ENCODE measurements at regions not wholly inside any gene's neighbourhood (a gene's known extent, or its start where the extent isn't known, plus 50 kb on each side); places are given as distances from the start of the nearest gene placed in this dataset.

DNA sequence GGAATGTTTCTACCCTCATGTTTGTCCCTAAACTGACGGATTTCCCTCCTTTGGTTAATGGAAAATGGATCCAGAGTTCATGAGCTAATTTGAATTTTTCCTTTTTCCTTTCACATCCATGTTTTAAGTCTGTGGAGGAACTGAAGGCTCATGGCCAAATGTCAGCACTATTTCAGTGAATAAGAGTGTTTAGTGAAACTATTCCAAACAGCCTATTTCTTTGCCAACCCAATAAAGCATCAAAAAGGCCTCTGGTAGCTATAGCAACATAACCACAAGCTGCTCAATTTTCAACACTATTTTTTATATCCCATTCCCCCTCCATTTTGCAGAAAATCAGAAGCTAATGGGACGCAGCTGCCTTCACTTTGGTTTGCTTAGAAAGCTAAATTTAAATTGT is 1454.1 kb downstream of the GATA3 start:
- ChIA-PET CTCF (no interaction called here), POLR2A (ENCODE audit: low non-redundant PET) (no interaction called here)
- no peak for DNase-seq (ENCODE audit: low spot score)

GRCh38 chr10:9510626-9511025 is 1456.1 kb downstream of the GATA3 start:
- TF ChIP-seq, protein P1, sequence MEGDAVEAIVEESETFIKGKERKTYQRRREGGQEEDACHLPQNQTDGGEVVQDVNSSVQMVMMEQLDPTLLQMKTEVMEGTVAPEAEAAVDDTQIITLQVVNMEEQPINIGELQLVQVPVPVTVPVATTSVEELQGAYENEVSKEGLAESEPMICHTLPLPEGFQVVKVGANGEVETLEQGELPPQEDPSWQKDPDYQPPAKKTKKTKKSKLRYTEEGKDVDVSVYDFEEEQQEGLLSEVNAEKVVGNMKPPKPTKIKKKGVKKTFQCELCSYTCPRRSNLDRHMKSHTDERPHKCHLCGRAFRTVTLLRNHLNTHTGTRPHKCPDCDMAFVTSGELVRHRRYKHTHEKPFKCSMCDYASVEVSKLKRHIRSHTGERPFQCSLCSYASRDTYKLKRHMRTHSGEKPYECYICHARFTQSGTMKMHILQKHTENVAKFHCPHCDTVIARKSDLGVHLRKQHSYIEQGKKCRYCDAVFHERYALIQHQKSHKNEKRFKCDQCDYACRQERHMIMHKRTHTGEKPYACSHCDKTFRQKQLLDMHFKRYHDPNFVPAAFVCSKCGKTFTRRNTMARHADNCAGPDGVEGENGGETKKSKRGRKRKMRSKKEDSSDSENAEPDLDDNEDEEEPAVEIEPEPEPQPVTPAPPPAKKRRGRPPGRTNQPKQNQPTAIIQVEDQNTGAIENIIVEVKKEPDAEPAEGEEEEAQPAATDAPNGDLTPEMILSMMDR (conservative IDR thresholded peaks at IDR 0.05; ENCODE audit: low read depth), result no peak
- ChIA-PET POLR2A (ENCODE audit: low non-redundant PET) (no interaction called here), CTCF (interaction anchor here (0.5 to 0.7 kb wide), 4 partner anchors 17 to 1554 kb away, joined by 3 to 5 read pairs (median 4); no protein-coding TSS in a partner anchor)
- DNase-seq (ENCODE audit: low spot score), result no peak
- H3K27ac ChIP-seq, result no peak overlapping the region

More for the DNA sequence above, 1454.1 kb downstream of the GATA3 start:
- TF ChIP-seq, protein P1 (conservative IDR thresholded peaks at IDR 0.05; ENCODE audit: low read depth), result no peak
- H3K27ac ChIP-seq, result no peak overlapping the region

DNA sequence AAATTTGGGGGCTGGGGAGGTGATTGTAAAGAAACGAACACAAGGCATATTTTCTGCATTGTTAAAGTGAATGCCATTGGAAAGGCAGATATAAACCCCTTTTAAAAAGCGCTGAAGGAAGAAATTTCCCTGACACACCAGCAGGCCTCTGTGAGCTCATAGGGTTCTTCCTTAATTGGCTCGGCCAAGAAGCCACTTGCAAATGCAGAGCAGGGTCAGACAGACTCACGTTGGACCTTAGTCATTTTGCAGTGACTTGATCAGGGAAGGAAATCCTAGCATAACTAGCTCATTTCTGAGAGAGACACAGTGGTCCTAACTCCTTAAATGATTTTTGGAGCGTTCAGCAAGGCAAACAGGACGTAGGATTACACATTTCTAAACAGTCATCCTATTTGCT is 1461.4 kb downstream of the GATA3 start:
- POLR2A ChIA-PET (ENCODE audit: low non-redundant PET), result no interaction called here

GRCh38 chr10:9535744-9536143 is 1481.3 kb downstream of the GATA3 start:
- ChIA-PET CTCF (no interaction called here), POLR2A (ENCODE audit: low non-redundant PET) (no interaction called here)
- TF ChIP-seq, protein P1 (conservative IDR thresholded peaks at IDR 0.05; ENCODE audit: low read depth), result no peak
- no peak for DNase-seq (ENCODE audit: low spot score)
- H3K27ac ChIP-seq, result no peak overlapping the region

More for the DNA sequence above, 1461.4 kb downstream of the GATA3 start:
- no peak overlapping the region for H3K27ac ChIP-seq
- TF ChIP-seq, protein P1 (conservative IDR thresholded peaks at IDR 0.05; ENCODE audit: low read depth), result no peak
- CTCF ChIA-PET, result no interaction called here
- DNase-seq (ENCODE audit: low spot score), result no peak

DNA sequence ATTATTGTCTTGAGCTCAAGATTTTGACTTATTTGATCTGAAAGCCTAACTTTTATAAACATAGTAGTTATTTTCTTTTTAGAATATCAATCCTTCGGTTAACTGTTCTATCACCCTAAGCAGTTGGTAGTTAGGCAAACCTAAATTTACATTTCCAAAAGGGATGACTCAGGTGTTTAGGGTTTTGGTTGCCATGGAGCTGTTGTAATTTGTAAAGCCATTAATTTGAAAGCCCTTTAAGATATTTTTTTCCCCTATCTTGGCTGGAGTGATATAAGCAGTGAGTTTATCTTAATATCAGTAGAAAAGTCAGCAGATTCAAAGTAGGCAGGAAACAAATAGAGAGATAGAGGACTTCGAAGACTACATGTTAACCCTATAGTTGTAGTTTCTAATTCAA is 1472.6 kb upstream of the CELF2 start:
- ChIA-PET POLR2A (ENCODE audit: low non-redundant PET) (no interaction called here), CTCF (no interaction called here)
- TF ChIP-seq, protein P1 (conservative IDR thresholded peaks at IDR 0.05; ENCODE audit: low read depth), result no peak
- no peak overlapping the region for H3K27ac ChIP-seq
- DNase-seq (ENCODE audit: low spot score), result no peak

- ChIA-PET POLR2A (ENCODE audit: low non-redundant PET) (no interaction called here), CTCF (no interaction called here)
- TF ChIP-seq, protein P1 (conservative IDR thresholded peaks at IDR 0.05; ENCODE audit: low read depth), result no peak
- no peak overlapping the region for H3K27ac ChIP-seq
- DNase-seq (ENCODE audit: low spot score), result no peak
Measured at GRCh38 chr10:9547936-9548904, 1469.5 kb upstream of the CELF2 start.

Data from RWPE1 (cell line).